ENCODE measurements at regions not wholly inside any gene's neighbourhood (a gene's known extent, or its start where the extent isn't known, plus 50 kb on each side); places are given as distances from the start of the nearest gene placed in this dataset.

DNA sequence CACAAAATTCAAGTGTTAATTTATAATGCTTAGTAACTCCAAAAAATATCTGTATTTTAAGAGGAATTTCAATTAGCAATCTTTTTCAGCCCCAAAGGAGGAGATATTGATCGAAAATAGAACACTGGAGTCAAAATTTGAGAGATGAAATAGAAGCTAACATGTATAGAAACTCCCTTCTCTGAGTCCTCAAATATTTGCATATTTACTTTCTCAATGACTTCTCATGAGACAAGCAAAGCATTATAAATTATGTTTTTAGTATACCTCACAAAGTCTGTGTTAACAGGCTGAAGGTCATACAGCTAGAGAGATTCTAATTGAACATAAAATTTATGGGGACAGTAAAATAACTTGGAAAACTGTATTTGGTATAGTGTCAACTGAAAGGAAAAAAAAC lies 260.5 kb downstream of the GPAM start:
- Histone ChIP-seq H3K9me3 (ENCODE audit: control insufficient read depth, insufficient read depth, low read depth, low read length) (no peaks in the 10 kb centered on the region), H3K4me1 (ENCODE audit: control insufficient read depth, insufficient read depth, low read length) (no peaks in the 10 kb centered on the region), H3K27ac (ENCODE audit: extremely low read depth, low read depth, low read length) (no peak overlapping the region), H3K4me3 (ENCODE audit: low read depth, low read length) (no peak overlapping the region), H3K36me3 (ENCODE audit: control insufficient read depth in 2 of 2, insufficient read depth in 1 of 2, low read length in 2 of 2) (no peaks in the 10 kb centered on the region)
- ChIA-PET POLR2A (no interaction called here), CTCF (interaction anchor here (0.5 kb wide), 1 partner anchor 836 kb away, joined by 3 read pairs; no protein-coding TSS in a partner anchor)
- TF ChIP-seq ZNF792 (tag by site-specific recombination; IDR thresholded peaks at IDR 0.05), result no peak
- TF ChIP-seq ZNF132 (tag by site-specific recombination; IDR thresholded peaks at IDR 0.05; ENCODE audit: borderline replicate concordance), result no peak
- no peak for TF ChIP-seq ZNF670 (tag by site-specific recombination; IDR thresholded peaks at IDR 0.05; ENCODE audit: low read depth)
- no peak for TF ChIP-seq KLF1 (tag by site-specific recombination; IDR thresholded peaks at IDR 0.05)
- TF ChIP-seq ZNF571 (tag by site-specific recombination; IDR thresholded peaks at IDR 0.05), result no peak
- TF ChIP-seq ZFP37 (tag by site-specific recombination; IDR thresholded peaks at IDR 0.05), result no peak
- no peak for TF ChIP-seq ZNF138 (tag by site-specific recombination; IDR thresholded peaks at IDR 0.05; ENCODE audit: borderline replicate concordance)
- TF ChIP-seq ZNF248 (tag by site-specific recombination; IDR thresholded peaks at IDR 0.05), result no peak
- no peak for TF ChIP-seq ZNF121 (tag by site-specific recombination; IDR thresholded peaks at IDR 0.05)
- TF ChIP-seq, protein P1, sequence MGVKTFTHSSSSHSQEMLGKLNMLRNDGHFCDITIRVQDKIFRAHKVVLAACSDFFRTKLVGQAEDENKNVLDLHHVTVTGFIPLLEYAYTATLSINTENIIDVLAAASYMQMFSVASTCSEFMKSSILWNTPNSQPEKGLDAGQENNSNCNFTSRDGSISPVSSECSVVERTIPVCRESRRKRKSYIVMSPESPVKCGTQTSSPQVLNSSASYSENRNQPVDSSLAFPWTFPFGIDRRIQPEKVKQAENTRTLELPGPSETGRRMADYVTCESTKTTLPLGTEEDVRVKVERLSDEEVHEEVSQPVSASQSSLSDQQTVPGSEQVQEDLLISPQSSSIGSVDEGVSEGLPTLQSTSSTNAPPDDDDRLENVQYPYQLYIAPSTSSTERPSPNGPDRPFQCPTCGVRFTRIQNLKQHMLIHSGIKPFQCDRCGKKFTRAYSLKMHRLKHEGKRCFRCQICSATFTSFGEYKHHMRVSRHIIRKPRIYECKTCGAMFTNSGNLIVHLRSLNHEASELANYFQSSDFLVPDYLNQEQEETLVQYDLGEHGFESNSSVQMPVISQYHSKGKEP (tag by site-specific recombination; IDR thresholded peaks at IDR 0.05), result no peak
- no peak for TF ChIP-seq ZNF707 (tag by site-specific recombination; IDR thresholded peaks at IDR 0.05)
- TF ChIP-seq ZBTB1 (tag by site-specific recombination; IDR thresholded peaks at IDR 0.05), result no peak
- no peak for TF ChIP-seq ZNF423 (tag by site-specific recombination; IDR thresholded peaks at IDR 0.05)

DNA sequence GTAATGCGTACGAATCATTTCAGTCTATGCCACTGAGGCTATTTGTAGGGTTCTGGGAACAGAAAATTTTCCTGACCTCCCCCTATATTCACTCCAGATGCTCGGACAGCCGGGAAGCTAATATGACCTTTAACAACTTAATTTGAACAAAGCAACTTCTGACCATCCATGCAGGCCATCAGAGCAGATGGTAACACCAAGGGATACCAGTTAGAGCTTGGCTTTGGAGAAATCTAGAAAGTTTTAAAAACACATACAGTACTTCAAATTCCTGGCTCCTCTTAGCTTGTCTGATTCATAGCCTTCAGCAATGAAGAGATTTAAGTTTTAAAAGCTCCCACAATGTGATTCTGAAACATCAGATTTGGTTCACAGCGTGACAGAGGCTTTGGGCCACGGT lies 257.3 kb downstream of the GPAM start:
- no peaks in the 10 kb centered on the region for H3K4me1 ChIP-seq (ENCODE audit: control insufficient read depth, insufficient read depth, low read length)
- no peaks in the 10 kb centered on the region for H3K36me3 ChIP-seq (ENCODE audit: control insufficient read depth in 2 of 2, insufficient read depth in 1 of 2, low read length in 2 of 2)
- ChIA-PET POLR2A (no interaction called here), CTCF (interaction anchor here (0.7 to 1.0 kb wide), 2 partner anchors 13 to 211 kb away, joined by 3 read pairs; no protein-coding TSS in a partner anchor)
- H3K4me3 ChIP-seq (ENCODE audit: low read depth, low read length), result no peak overlapping the region
- no peaks in the 10 kb centered on the region for H3K9me3 ChIP-seq (ENCODE audit: control insufficient read depth, insufficient read depth, low read depth, low read length)
- no peak overlapping the region for H3K27ac ChIP-seq (ENCODE audit: extremely low read depth, low read depth, low read length)
- TF ChIP-seq ZNF521 (tag by site-specific recombination; IDR thresholded peaks at IDR 0.05) (no peak), SETDB1 (IDR thresholded peaks at IDR 0.05; ENCODE audit: insufficient read length, low read length) (no peak)
- TF ChIP-seq, protein P1 (tag by site-specific recombination; IDR thresholded peaks at IDR 0.05), result no peak

DNA sequence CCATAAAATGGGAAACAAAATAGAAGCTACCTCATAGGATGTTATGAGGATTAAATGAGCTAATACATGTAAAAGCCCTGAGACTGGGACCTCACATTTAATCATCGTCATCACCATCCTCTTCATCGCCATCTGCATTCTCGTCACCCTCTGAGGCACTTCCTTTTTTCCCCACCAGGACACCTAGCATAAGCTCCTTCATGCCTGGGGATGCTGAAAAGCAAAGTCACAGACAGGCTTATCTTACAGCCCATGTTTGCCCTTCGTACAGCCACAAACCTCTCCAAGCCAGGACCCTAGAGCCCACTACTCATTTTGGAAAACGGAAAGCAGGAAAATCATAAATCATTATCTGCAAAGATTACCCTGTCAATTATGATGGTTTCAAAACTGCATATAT lies 249.6 kb downstream of the GPAM start:
- no peak overlapping the region for H3K27ac ChIP-seq (ENCODE audit: extremely low read depth, low read depth, low read length)
- H3K9me3 ChIP-seq (ENCODE audit: control insufficient read depth, insufficient read depth, low read depth, low read length), result no peaks in the 10 kb centered on the region
- TF ChIP-seq ZNF621 (tag by site-specific recombination; IDR thresholded peaks at IDR 0.05), result no peak
- no peak for TF ChIP-seq FEZF1 (tag by site-specific recombination; IDR thresholded peaks at IDR 0.05)
- TF ChIP-seq ZNF600 (tag by site-specific recombination; IDR thresholded peaks at IDR 0.05), result no peak
- TF ChIP-seq SP7 (tag by site-specific recombination; IDR thresholded peaks at IDR 0.05), result no peak
- TF ChIP-seq, protein P2, sequence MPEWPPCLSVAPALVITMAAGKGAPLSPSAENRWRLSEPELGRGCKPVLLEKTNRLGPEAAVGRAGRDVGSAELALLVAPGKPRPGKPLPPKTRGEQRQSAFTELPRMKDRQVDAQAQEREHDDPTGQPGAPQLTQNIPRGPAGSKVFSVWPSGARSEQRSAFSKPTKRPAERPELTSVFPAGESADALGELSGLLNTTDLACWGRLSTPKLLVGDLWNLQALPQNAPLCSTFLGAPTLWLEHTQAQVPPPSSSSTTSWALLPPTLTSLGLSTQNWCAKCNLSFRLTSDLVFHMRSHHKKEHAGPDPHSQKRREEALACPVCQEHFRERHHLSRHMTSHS (tag by site-specific recombination; IDR thresholded peaks at IDR 0.05), result no peak
- TF ChIP-seq, protein P1 (tag by site-specific recombination; IDR thresholded peaks at IDR 0.05), result no peak
- no peak for TF ChIP-seq ZNF473 (tag by site-specific recombination; IDR thresholded peaks at IDR 0.05)
- no peak for TF ChIP-seq ZNF366 (tag by site-specific recombination; conservative IDR thresholded peaks at IDR 0.05)
- TF ChIP-seq ZNF561 (tag by site-specific recombination; IDR thresholded peaks at IDR 0.05; ENCODE audit: borderline replicate concordance), result no peak
- no peak overlapping the region for H3K4me3 ChIP-seq (ENCODE audit: low read depth, low read length)
- H3K4me1 ChIP-seq (ENCODE audit: control insufficient read depth, insufficient read depth, low read length), result no peaks in the 10 kb centered on the region
- ChIA-PET POLR2A (no interaction called here), CTCF (interaction anchor here (0.5 to 1.0 kb wide), 2 partner anchors 34 to 205 kb away, joined by 3 read pairs; no protein-coding TSS in a partner anchor)
- H3K36me3 ChIP-seq (ENCODE audit: control insufficient read depth in 2 of 2, insufficient read depth in 1 of 2, low read length in 2 of 2), result no peaks in the 10 kb centered on the region

All from HEK293 (cell line).